HG03025 (cell line): ENCODE measurements at regions not wholly inside any gene's neighbourhood (a gene's known extent, or its start where the extent isn't known, plus 50 kb on each side); places are given as distances from the start of the nearest gene placed in this dataset.
"Not testable (repeated sequence)": the region's sequence is repeated elsewhere in the genome, so short reads cannot be mapped to it uniquely, and the experiment has no call there.

Experiments
- ATAC-seq: cut with Tn5 transposase; IDR thresholded peaks from one replicate; pipeline ENCODE4 v1.9.1; 2021; ENCODE audit warnings: mild to moderate bottlenecking, moderate library complexity; ENCODE audit not compliant: unreplicated experiment, low FRiP score

DNA sequence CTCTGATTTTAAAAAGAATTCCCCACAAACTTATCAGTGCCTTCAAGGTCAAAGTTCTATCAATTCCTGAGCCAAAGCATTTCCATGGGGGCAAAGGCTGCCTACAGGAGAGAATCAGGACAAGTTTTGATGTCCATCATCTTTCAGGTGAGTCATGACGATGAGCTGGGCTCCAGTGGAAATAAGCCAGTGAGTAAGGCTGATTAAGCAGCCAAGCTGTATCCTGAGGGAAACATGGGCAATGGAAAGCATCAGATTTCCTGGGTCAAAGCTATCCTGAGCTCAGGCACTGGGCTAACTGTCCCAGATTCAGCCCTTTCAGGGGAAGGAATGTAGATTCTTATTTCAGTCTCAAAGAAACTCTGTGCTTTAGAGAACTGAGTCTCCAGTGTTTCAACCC lies 377.4 kb downstream of the CD109 start:
- ATAC-seq = no peak

DNA sequence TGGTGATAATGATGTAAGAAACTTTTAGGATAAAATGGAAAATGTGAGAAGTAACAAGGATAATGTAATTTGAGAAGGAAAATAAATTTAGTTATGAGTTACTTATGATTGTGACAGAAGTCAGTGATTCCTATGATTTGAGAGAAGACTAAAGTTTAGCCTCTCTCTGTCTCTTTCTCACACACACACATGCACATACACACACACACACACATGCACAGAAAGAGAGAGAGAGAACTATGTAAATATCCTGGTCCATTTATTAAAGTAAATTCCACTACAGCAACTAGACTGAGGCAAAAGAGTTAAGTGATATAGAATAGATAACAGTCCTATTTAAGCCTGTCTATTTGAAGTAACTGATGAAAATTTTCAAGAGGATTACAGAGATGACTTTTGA lies 375.2 kb downstream of the CD109 start:
- ATAC-seq = no peak

DNA sequence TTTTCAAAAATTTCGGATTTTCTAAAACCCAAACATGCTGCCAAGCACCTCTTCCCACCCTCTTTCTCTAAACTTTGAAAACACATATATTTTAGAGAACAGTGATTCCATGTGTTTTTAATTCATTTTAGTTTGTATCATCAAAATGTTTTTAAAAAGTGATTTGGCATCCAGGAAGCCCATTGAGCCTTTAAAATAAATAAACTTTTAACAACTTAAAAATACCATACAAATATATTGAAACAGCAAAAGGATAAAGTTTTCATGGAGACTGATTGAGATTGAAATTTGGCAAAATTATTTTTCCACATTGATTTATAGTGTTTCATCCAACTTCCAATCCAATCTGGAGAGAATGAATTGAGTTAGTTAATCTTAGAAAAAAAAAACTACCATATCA lies 374.7 kb downstream of the CD109 start:
- no peak for ATAC-seq

DNA sequence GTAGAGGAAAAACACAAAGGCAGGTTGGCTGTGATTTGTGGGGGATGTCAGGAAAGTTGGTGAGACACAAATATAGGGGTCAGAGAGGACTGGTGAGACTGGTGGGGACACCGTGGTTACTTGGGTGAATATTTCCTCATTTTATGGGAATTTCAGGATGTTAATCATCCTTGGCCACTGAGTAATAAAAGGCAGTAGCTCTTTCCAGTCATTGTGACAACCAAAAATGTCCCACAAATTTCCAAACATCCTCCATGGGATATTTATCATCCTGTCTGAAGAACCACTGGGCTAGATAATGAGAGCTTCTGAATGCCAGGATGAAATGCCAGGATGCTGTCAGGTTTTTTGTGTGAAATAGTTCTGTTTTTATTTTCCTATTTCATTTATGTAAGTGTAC lies 374.1 kb downstream of the CD109 start:
- ATAC-seq = no peak

DNA sequence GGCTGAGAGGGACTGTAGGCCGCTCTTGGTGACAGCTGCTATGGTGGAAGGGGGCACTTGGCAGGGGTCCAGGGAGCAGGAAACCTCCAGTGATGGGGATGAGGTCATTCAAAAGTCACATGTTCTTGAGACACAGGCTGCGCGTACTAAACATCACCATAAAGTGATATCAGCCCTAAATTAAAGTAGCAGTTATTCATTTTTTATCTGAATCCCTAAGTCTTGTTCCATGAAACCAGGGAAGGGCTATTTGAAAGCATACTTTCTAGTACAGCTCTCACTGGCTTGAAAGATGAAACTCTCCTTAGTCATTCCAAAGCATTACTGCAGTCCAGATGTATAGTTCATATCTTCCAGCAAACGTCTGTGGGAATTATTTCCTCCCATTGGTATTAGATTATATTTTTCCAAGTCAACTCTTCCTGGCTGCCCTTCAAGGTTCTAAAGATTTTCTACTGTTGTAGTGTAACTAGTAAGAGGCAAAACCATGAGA lies 373.1 kb downstream of the CD109 start:
- no peak for ATAC-seq

DNA sequence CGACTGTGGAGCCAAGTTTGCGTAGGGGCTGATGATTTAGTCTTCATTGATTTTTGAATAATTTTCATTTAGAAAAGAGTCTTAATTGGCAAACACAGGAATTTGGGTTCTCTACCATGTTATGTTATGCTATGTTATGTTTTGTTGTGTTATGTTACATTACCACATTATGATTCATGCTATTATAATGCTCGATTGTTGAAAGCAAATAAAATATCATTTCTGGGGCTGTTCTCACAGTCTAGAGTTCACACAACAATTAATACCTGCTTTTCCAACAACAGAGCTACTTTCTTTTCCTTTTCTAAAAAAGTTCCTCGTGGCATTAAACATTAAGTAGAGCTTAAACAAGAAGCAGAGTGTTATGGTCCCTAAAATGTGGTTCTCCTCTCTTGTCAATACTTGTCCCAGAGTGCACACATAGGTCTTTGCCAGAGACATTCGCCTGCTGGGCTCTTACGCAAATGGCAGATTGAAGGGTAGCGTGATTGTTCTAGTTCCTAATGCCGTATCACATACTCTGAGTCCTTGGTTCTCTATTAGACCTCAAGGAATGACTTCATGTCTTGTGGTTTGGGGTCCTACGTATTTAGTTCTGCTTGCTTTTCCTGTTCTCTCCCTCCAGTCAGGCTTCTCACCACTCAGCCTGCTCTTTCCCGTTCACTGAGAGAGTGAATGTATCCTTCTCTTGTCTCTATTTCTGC lies 370.3 kb downstream of the CD109 start:
- no peak for ATAC-seq

DNA sequence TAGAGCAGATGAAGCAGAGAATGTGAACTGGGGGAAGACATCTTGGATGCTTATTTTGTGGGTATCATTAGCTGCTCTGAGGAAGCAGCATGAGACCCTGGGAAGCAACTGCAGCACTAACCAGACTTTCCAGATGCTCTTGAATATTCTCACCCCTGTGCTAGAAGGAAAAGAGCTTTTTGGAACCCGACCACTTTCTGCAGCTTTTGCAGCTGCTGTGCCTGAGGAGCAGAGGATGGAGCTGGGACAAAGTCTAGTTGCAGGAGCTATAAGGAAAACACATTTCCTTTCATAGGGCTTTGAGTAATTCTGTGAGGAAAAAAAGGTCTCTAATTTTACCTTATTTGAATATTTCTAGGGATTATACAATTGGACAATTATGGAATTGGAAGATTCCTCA lies 369.7 kb downstream of the CD109 start:
- no peak for ATAC-seq

DNA sequence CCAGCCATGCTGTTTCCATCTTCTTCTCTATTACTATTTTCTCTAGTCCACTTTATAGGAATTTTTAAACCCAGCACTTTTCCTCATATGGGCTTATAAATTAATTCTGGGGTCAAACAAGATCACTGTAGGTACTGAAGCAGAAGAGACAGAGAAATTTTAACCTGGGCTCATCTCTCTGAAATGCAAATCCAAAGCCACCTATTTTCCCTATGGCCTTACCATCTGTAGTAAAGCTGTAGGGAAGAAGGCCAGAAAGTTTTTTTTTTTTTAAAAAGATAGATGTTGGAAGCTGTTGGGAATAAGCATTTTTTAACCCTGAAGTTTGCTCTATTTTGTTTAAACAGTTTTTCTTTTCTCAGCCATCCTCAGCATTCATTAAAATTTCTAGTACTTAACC lies 367.4 kb downstream of the CD109 start:
- ATAC-seq = no peak

DNA sequence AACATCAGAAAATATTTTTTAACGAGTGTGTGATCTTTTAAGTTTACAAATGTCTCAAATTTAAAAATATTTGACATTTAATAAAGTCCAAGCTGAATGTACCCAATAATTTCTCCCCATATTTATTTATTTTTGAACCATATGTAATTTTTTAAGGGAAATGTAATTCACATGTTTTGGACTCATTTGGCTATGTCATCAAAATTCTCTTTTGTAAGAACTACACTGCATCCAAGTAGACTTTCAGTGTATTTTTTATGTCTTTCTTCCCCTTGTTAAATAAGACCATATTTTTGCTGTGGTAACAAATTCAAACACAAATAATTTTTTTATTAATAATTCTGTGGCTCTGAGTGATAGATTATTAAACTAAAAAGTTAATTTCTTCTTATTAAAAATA lies 365.2 kb downstream of the CD109 start:
- no peak for ATAC-seq

DNA sequence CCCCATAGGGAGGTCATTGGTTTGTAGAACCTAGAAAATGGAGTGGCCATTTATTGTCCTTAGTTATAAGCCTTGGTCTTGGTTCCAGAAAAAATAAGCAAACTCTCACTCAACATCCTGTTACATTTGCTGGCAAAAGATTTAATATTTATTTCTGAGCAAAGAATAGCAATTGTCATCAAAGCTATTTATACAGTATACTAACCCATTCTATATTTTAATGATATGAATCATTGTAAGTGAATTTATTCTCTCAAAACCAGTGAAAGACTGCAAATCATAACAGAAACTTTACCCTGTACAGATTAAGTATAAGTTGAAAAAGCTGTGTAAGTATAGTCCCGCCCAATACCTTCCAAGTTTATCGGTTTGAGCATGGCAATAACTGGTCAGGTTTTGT lies 364.4 kb downstream of the CD109 start:
- no peak for ATAC-seq

DNA sequence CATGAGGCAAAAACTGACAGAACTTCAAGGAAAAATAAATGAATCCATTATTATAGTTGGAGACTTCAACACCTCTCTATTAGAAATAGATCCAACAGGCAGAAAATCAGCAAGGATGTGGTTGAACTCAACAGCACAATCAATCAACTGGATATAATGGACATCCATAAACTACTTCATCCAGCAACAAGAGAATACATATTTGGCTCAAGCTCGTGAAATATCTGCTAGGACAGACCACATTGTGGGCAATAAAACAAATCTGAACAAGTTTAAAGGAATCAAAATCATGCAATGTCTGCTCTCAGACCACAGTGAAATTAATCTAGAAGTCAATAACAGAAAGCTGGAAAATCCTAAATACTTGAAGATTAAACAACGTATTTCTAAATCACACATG lies 362.6 kb downstream of the CD109 start:
- ATAC-seq = no peak

DNA sequence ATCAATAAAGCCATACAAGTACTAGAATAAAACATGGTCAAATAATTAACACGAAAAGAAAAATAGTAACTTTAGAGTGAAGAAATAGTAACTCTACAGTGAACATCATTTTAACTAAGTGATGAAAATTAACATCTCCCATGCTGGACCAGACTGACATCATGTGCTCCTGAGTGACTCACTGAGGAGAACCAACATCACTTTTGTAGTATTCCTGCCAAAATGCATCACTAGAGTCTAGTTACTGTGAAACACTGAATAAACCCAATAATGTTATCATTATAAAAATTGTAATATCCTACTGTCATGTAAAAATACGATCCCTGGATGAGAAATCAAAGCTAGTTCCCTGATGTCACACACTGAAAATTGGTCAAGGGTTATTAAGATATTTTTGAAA lies 361.3 kb downstream of the CD109 start:
- ATAC-seq = no peak

DNA sequence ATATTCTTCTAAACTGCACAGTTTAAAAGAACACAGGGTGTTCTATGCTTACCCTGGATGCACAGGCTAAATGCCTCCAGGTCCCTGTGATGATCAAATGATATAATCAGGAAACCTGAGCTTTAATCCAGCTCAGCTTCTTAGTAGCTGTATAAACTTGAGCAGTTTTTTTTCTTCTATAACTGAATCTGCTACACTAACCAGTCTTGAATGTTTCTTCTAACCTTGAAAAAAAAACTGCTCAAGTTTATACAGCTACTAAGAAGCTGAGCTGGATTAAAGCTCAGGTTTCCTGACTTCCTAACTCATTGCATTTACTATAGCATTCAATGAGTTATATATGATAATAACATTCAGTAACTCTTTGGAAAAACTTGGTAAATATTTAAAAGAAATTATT lies 358.2 kb downstream of the CD109 start:
- no peak for ATAC-seq

DNA sequence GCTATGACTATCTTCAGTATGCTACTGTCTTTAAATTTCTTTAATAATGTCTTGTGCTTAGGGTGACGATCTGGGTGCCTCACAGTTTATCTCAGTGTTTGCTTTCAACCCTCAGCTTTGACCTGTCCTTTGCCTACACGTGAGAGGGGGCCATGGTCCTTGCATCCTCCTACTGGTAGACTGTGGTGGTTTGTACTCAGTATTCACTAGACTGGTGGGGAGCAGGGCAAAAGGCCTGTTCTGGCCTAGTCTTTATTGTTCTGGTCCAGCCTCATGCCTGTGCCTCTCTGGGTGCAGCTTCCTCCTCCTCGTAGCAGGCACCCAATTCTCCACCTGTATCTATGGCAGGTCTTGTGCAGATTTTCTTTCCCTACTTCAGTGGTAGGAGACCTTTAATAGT lies 354.9 kb downstream of the CD109 start:
- no peak for ATAC-seq

DNA sequence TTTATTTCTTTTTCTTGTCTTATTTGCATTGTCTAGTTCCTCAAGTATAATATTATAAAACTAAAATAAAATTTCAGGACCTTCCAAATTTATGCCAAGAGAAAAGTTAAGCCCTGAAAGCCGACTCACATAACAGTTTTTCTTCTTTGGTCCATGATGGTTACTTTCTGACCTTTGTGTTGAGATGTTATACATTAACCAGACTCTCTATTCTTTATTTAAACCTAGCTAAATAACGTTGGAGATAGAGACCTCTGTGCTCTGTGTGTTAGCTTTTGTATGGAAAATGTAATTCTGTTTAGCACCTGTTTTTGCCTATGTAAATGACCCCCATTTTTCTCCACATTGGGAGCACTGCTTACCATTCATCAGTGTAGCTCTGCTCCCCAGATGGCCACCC lies 352.4 kb downstream of the CD109 start:
- ATAC-seq = no peak

DNA sequence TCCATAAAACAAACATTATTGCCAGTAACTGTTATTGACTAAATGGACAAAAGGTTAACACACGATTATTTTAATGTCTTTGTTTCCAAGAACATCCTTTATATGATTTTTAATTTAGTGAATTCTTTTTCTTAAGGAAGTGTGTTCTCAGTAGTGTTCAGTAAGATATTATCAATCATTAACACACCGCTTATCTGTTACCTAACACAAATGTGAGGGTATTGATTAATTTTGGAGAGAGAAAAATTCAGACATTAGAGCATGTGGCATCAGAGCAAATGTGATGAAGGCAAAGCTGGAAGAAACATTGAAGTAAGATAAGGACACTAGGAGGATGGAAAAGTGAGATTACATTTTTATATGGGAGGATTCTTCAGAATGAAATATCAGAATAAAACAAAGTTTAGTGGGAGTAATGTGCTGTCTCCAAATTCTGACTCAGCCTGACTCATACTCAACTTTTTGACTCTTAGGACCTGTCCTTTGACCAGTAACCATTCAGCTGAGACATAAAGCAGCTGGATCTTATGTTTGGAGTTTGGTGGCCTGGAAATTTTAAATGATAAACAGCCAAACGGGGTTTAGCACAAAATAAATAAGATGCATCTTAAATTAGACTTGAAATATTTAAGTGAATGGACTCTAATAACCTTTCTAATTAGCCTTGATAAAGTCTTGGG lies 348.6 kb downstream of the CD109 start:
- ATAC-seq = no peak

DNA sequence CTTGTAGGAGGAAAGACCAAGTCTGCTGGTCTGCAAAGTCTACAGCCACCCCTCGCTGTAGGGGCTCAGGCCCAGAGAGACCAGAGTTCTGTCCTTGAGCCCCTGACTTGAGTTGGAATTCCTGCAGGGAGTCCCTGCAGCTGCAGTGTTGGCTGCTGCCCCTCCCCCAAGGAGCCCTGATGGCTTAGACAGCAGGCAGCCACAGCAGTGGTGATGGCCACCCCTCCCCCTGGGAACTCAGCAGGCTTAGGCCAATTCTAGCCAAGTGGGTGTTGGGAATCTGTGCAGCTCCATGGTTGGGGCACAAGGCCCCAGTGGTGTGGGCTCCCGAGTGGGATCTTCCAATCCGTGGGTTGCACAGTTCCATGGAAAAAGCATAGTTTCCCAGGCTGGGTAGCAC lies 345.4 kb downstream of the CD109 start:
- no peak for ATAC-seq

DNA sequence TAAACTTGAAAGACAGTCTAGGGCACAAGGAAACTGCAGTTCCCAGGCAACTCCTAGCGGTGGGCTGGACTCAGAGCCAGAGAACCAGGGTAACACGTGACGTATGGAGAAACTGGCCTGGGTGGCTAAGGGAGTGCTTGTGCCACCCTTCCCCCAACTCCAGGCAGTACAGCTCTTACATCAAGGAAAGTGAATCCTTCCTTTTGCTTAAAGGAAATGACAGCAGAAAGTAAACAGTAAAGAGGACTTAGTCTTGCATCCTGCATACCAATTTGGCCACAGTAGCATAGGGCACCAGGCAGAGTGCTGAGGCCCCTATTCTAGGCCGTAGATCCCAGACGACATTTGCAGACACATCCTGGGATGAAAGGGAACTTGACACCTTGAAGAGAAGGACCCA lies 322.8 kb downstream of the CD109 start:
- ATAC-seq = no peak

DNA sequence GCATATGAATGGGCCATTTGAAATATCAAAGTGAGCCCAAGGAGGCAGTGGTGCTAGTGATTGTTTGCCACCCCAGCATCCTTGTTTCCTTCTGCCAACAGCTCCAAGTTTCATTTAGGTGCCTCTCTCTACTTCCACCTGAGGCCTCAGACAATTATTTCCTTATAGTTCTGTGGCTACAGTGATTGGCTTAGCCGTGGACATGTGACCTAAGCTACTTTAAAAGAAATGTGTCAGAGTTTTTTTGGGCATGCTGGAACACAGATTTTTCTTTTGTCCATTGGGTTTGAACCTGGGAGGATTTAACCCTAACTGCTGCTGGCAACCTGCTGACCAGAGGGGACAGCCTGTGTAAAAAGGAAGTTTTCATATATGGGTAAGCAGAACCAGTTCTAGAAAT lies 319.4 kb downstream of the CD109 start:
- no peak for ATAC-seq

DNA sequence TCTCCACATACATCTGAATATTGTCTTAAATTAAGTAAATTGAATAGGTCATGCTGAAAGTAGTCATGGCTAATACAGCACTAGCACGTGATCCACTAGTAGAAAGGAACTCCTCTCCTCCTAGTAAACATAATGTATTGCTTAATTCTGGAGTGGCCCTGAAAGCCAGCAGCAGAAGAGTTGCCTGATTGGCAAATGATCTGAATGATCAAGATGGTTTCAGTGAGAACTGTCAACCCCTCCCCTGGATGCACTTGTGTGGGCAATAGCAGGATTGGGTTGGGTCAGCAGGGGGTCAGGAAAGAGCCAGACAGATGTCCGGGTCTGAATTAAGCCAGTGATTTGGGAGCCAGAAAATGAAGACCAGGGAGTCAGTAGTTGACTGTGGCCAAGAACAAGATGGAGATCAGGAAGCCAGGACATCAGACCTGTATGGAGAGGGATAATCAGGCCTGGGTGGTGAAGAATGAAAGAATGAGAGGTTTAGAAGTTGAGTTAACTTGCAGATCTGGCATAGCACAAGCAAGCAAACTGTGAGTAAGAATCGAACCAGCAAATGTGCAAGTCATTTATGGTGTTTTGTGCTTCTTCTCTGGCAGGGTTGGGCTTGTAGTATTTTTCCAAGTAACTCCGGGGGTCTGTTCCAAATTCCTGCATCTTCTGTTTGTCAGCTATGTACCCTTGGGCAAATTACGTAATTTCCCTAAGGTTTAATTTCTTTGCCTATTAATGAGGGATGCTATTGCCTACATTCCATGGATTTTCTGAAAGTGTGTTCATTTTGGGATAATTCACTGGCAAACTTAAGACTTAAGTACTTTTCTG lies 304.9 kb downstream of the CD109 start:
- ATAC-seq = no peak

DNA sequence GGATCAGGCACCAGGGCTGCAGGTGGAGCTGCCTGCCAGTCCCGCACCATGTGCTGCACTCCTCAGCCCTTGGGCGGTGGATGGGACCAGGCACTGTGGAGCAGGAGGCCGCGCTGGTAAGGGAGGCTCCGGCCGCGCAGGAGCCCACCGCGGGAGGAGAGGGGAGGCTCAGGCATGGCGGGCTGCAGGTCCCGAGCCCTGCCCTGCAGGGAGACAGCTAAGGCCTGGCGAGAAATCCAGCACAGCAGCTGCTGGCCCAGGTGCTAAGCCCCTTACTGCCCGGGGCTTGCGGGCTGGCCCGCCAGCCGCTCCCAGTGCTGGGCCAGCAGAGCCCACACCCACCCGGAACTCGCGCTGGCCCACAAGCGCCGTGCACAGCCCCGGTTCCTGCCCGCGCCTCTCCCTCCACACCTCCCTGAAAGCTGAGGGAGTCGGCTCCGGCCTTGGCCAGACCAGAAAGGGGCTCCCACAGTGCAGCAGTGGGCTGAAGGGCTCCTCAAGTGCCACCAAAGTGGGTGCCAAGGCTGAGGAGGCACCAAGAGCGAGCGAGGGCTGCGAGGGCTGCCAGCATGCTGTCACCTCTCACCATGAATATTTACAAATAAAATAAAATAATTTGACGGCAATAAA lies 294.7 kb downstream of the CD109 start:
- ATAC-seq = not testable (repeated sequence)
